HG03066 (cell line): ENCODE measurements at regions not wholly inside any gene's neighbourhood (a gene's known extent, or its start where the extent isn't known, plus 50 kb on each side); places are given as distances from the start of the nearest gene placed in this dataset.

ENCODE experiments used
- ATAC-seq: cut with Tn5 transposase; IDR thresholded peaks from one replicate; pipeline ENCODE4 v1.9.1; 2021; ENCODE audit warnings: low read depth; ENCODE audit not compliant: unreplicated experiment

- ATAC-seq: no peak
These were observed 64.5 kb downstream of the TUSC1 start for GRCh38 chr9:25613709-25614108.

GRCh38 chr9:25603106-25603505 lies 75.1 kb downstream of the TUSC1 start:
- no peak for ATAC-seq

- no peak for ATAC-seq
These were observed 75.7 kb downstream of the TUSC1 start for GRCh38 chr9:25602400-25603044.

GRCh38 chr9:25600501-25600900 lies 77.7 kb downstream of the TUSC1 start:
- no peak for ATAC-seq

- ATAC-seq: no peak
These were observed 93.6 kb downstream of the TUSC1 start for GRCh38 chr9:25584611-25585010.

GRCh38 chr9:25573281-25573680 lies 105.0 kb downstream of the TUSC1 start:
- no peak for ATAC-seq

- ATAC-seq: no peak
These were observed 106.8 kb downstream of the TUSC1 start for GRCh38 chr9:25571491-25571890.

- ATAC-seq: no peak
These were observed 107.4 kb downstream of the TUSC1 start for GRCh38 chr9:25570802-25571201.

- no peak for ATAC-seq
These were observed 116.1 kb downstream of the TUSC1 start for GRCh38 chr9:25562101-25562500.

GRCh38 chr9:25557645-25558300 lies 120.5 kb downstream of the TUSC1 start:
- ATAC-seq: no peak

- ATAC-seq: no peak
These were observed 121.7 kb downstream of the TUSC1 start for GRCh38 chr9:25556540-25556939.

GRCh38 chr9:25548847-25549246 lies 129.4 kb downstream of the TUSC1 start:
- ATAC-seq: no peak

GRCh38 chr9:25543806-25544205 lies 134.4 kb downstream of the TUSC1 start:
- no peak for ATAC-seq

GRCh38 chr9:25542319-25542718 lies 135.9 kb downstream of the TUSC1 start:
- ATAC-seq: no peak

GRCh38 chr9:25537808-25538207 lies 140.4 kb downstream of the TUSC1 start:
- ATAC-seq: no peak

- no peak for ATAC-seq
These were observed 159.0 kb downstream of the TUSC1 start for GRCh38 chr9:25519286-25519685.

- ATAC-seq: no peak
These were observed 160.5 kb downstream of the TUSC1 start for GRCh38 chr9:25517701-25518100.

GRCh38 chr9:25513509-25514033 lies 164.7 kb downstream of the TUSC1 start:
- no peak for ATAC-seq

GRCh38 chr9:25505644-25506043 lies 172.6 kb downstream of the TUSC1 start:
- ATAC-seq: no peak

- no peak for ATAC-seq
These were observed 196.9 kb downstream of the TUSC1 start for GRCh38 chr9:25481372-25481771.

GRCh38 chr9:25480696-25481095 lies 197.5 kb downstream of the TUSC1 start:
- ATAC-seq: no peak

- ATAC-seq: no peak
These were observed 205.6 kb downstream of the TUSC1 start for GRCh38 chr9:25472681-25473080.
